Activated B cell treated with CpG ODN at 0.5 μM for 24 hours (primary cell): ENCODE measurements at regions not wholly inside any gene's neighbourhood (a gene's known extent, or its start where the extent isn't known, plus 50 kb on each side); places are given as distances from the start of the nearest gene placed in this dataset.

Experiments
- ATAC-seq: fragments of 200-7000 bp; cut with Tn5 transposase; one replicate; pipeline ENCODE4 v1.10.0; 2021; ENCODE audit warnings: low read depth, mild to moderate bottlenecking, moderate library complexity
- CTCF ChIA-PET: fragments of 350-600 bp; sonication (Branson Sonifier 250); formaldehyde crosslinking; loops from one replicate; lab custom pipeline; 2021; ENCODE audit warnings: antibody characterized with exemption; lab: Charles Lee
- POLR2A ChIA-PET: fragments of 350-600 bp; sonication (Branson Sonifier 250); formaldehyde crosslinking; loops from one replicate; lab custom pipeline; 2021; ENCODE audit warnings: antibody characterized with exemption; lab: Charles Lee
- DNase-seq: peaks from one replicate; pipeline ENCODE4 v3.0.0; 2022
- H3K27ac Mint-ChIP-seq: one replicate; pipeline ENCODE4 v1.8.0; 2020; ENCODE audit warnings: mixed read lengths
- H3K27me3 Mint-ChIP-seq: one replicate; pipeline ENCODE4 v1.8.0; 2021; ENCODE audit warnings: mixed read lengths
- H3K36me3 Mint-ChIP-seq: one replicate; pipeline ENCODE4 v1.8.0; 2021; ENCODE audit warnings: low read depth, mixed read lengths
- H3K4me1 Mint-ChIP-seq: one replicate; pipeline ENCODE4 v1.8.0; 2021; ENCODE audit warnings: mixed read lengths
- H3K4me3 Mint-ChIP-seq: one replicate; pipeline ENCODE4 v1.8.0; 2020; ENCODE audit warnings: mild to moderate bottlenecking, mixed read lengths
- H3K9me3 Mint-ChIP-seq: one replicate; pipeline ENCODE4 v1.8.0; 2020; ENCODE audit warnings: mixed read lengths
- CTCF ChIP-seq: fragments of 200-600 bp; IDR thresholded peaks from one replicate; pipeline ENCODE4 v1.8.0; 2022; ENCODE audit warnings: antibody characterized with exemption, mild to moderate bottlenecking
- intact Hi-C: fragments of 100-400 bp; cut with micrococcal nuclease; formaldehyde crosslinking; loops from one replicate; pipeline ENCODE4 v1.15.1; 2024

DNA sequence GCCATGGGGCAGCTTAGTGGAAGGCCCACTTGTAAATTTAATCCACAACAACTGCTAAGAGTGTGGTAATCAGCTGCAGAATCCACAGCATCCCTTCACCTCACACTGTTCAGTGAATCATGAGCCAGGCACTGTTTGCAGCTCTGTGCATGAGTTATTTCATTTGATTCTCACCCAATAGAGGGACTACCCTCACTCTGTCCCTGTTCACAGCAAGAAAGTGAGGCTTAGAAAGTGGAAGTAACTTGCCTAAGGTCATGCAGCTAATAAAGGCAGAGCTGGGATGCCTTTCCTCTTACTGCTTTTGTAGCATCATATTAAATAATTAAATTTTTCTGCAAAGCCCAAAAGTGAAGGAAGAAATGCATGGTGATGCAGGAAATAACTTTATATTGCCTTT lies 346.5 kb upstream of the PLD5 start:
- Mint-ChIP-seq H3K27me3 (peaks cover 3% of the 10 kb centered on the region), H3K36me3 (no peaks in the 10 kb centered on the region), H3K27ac (no peak overlapping the region), H3K4me1 (no peaks in the 10 kb centered on the region), H3K9me3 (no peaks in the 10 kb centered on the region), H3K4me3 (no peak overlapping the region)
- ATAC-seq = no peak
- DNase-seq = no peak
- intact Hi-C loops = no loop called here
- ChIA-PET CTCF (no interaction called here), POLR2A (no interaction called here)
- no peak for TF ChIP-seq CTCF

DNA sequence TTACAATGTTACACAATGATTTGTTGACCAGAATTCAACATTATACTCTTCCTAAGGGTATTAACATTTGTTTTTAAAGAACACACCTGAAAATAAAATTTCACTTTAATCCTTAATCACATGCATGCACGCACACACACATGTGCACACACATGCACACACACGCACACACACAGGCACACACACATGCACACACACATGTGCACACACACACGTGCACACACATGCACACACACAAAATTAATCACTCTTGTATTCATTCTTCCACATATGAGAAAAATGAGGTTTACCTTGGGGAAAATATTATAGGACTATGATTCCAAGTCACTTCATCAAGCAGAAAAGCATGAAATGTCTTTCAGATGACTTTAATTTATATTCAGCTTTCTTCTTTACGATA lies 331.8 kb upstream of the PLD5 start:
- ChIA-PET CTCF (no interaction called here), POLR2A (no interaction called here)
- Mint-ChIP-seq H3K4me3 (no peak overlapping the region), H3K9me3 (peaks cover 4% of the 10 kb centered on the region), H3K4me1 (no peaks in the 10 kb centered on the region), H3K27me3 (peaks cover 16% of the 10 kb centered on the region), H3K27ac (no peak overlapping the region), H3K36me3 (no peaks in the 10 kb centered on the region)
- ATAC-seq (no peak), DNase-seq (no peak)
- no peak for TF ChIP-seq CTCF
- intact Hi-C loops = no loop called here

DNA sequence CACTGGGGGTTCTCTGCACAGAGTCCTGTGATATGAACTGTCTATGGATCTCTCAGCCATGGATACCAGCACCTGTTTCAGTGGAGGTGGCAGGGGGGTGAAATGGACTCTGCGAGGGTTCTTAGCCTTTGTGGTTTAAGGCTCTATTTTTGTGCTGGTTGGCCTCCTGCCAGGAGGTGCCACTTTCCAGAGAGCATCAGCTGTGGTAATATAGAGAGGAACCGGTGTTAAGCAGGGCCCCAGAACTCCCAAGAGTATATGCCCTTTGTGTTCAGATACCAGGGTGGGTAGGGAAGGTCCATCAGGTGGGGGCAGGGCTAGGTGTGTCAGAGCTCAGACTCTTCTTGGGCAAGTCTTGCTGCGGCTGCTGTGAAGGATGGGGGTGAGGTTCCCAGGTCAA lies 330.0 kb upstream of the PLD5 start:
- Mint-ChIP-seq H3K4me1 (no peaks in the 10 kb centered on the region), H3K9me3 (peaks cover 14% of the 10 kb centered on the region), H3K4me3 (no peak overlapping the region), H3K27ac (no peak overlapping the region), H3K36me3 (no peaks in the 10 kb centered on the region), H3K27me3 (peaks cover 9% of the 10 kb centered on the region)
- ATAC-seq = no peak
- CTCF ChIA-PET = no interaction called here
- intact Hi-C loops = no loop called here
- DNase-seq = no peak
- POLR2A ChIA-PET = no interaction called here
- no peak for TF ChIP-seq CTCF

GRCh38 chr1:242847390-242847993 lies 323.0 kb upstream of the PLD5 start:
- DNase-seq = no peak
- POLR2A ChIA-PET = interaction anchor here (0.6 kb wide), 1 partner anchor 396 kb away, joined by 3 read pairs; no protein-coding TSS in a partner anchor
- TF ChIP-seq CTCF = no peak
- Mint-ChIP-seq H3K4me3 (no peak overlapping the region), H3K27me3 (no peaks in the 10 kb centered on the region), H3K4me1 (no peaks in the 10 kb centered on the region), H3K36me3 (no peaks in the 10 kb centered on the region), H3K27ac (no peak overlapping the region), H3K9me3 (peaks cover 32% of the 10 kb centered on the region)
- ATAC-seq = no peak
- intact Hi-C loops = no loop called here
- CTCF ChIA-PET = no interaction called here

DNA sequence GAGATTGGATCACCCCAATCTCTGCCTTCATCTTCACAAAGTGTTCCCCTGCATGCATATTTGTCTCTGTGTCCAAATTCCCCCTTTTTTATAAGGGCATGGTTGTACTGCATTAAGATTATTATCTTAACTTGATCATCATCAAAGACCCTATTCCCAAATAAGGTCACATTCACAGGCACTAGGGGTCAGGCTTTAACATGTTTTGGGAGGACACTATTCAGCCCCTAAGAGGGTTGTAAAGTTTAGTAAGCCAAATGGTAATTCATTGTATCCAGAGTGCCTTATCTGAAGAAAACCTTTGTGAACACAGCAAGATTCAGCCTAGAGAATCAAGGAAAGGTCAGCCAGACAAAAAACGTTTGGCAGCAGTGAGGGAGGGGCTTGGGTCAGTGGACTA lies 317.6 kb upstream of the PLD5 start:
- no peaks in the 10 kb centered on the region for H3K4me1 Mint-ChIP-seq
- H3K27me3 Mint-ChIP-seq = no peaks in the 10 kb centered on the region
- no peak for DNase-seq
- no peak overlapping the region for H3K4me3 Mint-ChIP-seq
- POLR2A ChIA-PET = no interaction called here
- intact Hi-C loops = no loop called here
- H3K36me3 Mint-ChIP-seq = no peaks in the 10 kb centered on the region
- no peak for TF ChIP-seq CTCF
- no peak overlapping the region for H3K27ac Mint-ChIP-seq
- H3K9me3 Mint-ChIP-seq = peaks cover 17% of the 10 kb centered on the region
- CTCF ChIA-PET = no interaction called here
- ATAC-seq = no peak
